GM18517 (cell line): ENCODE measurements at regions not wholly inside any gene's neighbourhood (a gene's known extent, or its start where the extent isn't known, plus 50 kb on each side); places are given as distances from the start of the nearest gene placed in this dataset.
"Not testable (repeated sequence)": the region's sequence is repeated elsewhere in the genome, so short reads cannot be mapped to it uniquely, and the experiment has no call there.

Source experiments
- ATAC-seq: cut with Tn5 transposase; IDR thresholded peaks from one replicate; pipeline ENCODE4 v1.9.1; 2021; ENCODE audit warnings: mild to moderate bottlenecking, moderate library complexity; ENCODE audit not compliant: unreplicated experiment

DNA sequence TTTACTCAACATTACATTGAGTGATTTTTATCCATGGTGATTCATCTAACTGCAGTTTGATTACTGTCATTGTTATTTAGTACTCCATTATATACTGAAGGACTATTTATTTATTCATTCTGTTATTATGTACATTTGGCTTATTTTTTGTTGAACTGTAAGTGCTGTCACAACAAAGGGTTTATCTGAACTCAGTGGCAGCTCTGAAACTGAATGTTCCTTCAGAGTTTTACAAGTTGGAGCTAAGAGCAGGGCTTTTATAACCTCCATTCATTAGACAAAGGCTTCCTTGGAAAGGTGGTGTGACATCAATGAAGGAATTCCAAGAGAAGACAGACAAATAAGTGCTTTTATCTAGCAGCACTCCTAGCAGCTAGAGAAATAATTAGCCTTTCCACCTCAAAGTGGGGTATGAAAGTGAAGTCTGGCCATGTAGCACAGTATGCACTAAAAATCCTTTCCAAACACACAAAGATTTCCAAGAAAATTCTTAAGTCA is 83.3 kb upstream of the GORAB start:
- ATAC-seq = no peak

DNA sequence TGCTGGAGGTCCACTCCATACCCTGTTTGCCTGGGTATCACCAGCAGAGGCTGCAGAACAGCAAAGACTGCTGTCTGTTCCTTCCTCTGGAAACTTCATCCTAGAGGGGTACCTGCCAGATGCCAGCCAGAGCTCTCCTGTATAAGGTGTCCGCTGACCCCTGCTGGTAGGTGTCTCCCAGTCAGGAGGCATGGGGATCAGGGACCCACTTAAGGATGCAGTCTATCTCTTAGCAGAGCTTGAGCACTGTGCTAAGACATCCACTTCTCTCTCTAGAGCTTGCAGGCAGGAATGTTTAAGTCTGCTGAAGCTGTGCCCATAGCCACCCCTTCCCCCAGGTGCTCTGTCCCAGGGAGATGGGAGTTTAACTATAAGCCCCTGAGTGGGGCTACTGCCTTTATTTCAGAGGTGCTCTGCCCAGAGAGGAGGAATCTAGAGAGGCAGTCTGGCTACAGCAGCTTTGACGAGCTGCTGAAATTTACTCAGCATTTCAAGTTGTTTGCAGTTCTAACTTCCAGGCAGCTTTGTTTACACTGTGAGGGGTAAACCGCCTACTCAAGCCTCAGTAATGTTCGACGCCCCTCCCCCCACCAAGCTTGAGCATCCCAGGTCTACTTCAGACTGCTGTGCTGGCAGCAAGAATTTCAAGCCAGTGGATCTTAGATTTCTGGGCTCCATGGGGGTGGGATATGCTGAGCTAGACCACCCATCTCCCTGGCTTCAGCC is 74.5 kb upstream of the GORAB start:
- not testable (repeated sequence) for ATAC-seq

DNA sequence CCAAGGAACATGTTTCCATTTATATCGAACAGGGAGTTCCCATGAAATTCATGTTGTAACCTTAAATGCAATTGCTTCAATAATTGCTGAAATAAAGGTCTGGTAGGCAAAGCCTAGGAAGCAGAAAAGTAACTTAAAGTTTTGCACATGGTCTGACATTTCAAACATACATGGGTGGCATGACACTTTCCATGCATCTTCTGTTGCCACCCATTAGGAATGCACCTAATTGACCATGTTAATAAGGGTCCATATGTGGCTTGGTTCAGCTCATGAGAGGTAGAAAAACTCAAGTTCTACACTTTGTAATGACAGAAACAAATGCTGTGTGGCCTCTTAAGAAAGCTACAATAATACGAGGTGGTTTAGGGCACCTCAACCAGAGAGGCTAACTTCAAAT is 72.0 kb upstream of the GORAB start:
- ATAC-seq = no peak

DNA sequence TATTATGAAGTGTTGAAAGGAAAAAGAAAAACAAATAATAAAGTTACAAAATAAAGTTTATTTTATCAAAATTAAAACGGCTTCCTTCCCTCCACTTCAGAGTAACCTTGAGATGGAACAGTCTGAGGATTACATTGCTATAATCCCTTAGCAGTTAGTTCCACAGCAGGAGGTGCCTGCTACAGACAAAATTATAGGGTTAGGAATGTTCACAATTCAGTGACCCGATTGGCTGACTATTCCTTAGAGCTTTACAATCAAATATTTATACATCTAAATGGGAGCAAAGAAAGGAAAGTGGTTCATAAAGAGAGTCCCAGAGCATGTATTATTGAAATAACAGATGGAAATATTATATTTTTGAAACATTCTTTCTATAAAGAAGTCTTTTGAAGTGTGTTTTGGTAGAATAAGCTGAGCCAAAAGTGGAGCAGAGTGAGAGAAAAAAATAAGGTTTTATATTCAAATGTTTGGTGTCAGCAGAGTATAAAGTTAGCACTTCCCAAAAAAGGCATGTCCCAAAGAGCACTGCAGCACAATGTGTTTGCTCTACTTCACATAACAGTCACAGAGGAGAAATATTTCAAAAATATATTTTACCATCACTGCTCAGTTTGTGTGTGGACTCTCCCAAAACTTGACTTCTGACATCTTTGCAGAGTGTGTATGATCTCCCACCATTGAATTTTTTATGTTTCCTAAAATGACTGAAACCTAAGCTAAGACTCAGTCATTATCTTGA is 71.4 kb upstream of the GORAB start:
- no peak for ATAC-seq

DNA sequence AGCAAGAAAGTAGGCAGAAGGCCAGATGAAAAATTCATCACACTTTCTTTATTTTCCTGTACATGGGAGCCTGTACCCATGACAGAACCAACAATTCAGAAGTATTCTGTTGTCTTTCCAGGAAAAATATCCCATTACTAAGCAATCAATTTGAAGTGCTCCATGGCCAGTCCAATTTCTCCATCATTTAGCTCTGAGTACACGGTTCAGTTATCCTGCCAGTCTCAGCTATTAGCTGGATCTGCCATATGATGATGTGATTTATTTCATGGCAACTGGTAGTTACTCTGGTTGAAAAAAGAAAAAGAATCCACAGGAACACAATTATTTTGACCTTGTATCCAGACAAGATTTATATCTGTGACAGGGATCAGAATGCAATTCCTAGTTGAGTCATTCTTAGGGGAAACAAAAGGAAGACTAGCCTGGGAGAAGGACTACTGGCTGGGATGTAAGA is 70.6 kb upstream of the GORAB start:
- no peak for ATAC-seq

DNA sequence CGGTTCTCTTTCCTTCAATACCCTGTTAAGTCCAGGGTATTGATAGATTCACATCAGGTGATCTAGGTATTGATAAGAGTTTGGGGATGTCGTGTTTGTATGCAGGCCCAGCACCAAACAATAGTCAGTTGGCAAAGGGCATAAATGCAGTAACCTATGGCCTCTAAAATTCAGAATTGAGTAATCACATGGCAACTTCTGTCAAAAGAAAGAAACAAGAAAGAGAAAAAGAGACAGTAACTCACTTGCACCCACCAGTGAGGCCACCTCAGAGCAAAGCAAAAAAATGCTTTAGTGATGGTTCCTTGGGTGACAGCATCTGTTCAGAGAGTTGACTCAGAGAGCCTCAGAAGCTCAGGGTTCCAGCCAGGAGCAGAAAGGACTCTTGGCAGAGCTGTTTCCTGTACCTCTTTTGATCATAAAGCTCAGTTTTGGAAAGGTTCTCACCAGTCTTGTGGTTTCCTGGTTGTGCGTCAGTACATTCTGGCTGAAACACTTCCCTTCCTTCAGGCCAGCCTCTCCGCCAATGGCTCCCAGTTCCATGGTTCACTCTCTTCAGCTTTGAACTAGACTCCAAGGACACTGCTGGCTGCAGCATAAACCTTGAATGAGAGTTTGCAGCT is 70.1 kb upstream of the GORAB start:
- no peak for ATAC-seq

DNA sequence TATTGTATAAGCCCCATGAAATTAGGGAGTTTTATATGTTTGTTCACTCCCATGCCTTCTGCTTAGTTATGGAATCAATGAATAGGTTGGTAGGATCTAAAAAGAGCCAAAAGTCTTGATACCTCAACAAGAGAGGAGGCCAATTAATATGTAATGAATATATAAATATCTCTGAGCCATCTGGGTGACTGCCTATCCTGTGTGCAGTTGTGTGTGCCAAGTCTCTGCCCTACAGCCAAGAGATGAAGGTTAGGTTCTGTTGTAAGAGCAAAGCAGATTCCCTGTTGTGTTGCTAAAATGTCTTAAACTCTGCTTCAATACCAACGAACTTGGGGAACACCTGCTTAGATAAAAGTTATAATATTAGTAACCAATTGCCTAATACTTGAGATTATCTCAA is 61.8 kb upstream of the GORAB start:
- no peak for ATAC-seq

DNA sequence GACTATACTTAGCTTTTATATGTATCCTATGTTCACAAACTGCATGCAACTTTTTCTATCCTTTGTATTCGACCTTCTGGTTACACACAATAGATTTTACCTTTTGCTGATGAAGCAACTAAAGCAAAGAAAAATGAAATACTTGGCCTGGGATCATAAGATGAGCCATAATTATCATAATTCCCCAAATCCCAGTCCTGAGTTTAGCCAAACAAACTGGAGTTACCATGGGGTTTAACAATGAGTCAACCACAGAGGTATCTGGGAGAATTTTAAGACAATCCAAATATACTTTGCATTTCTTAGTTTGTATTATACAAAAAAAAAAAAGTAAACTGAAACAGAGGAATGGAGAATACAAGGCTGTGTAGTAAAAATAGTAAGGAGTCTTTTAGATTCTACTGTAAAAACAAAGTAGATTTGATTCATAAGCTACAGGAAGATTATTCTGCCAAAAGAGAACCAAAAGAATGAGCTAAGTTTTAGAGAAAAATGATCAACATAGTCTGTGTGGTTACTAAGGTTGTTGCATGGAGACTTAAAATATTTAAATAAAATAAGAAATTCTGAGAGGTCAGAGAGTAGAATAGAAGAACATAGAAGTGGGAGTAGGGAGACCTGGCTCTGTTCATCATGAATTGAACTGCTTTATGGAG is 60.4 kb upstream of the GORAB start:
- ATAC-seq = no peak

DNA sequence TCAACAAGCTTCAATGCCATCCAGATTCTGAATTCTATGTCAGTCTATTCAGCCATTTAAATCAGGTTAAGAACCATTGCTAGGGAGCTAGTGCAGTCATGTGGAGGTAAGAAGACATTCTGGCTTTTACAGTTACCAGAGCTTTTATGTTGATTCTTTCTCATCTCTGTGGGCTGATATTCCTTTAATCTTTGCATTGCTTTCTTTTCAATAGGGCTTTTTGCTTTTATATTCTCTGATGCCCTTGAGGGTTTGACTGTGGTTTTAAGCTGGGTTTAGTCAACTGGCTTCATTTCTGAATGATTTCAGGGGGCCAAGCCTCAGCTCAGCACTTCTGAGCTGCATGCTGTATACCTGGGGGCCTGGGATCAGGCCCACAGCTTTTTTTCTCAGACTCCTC is 51.0 kb upstream of the GORAB start:
- no peak for ATAC-seq
